ENCODE measurements at regions not wholly inside any gene's neighbourhood (a gene's known extent, or its start where the extent isn't known, plus 50 kb on each side); places are given as distances from the start of the nearest gene placed in this dataset.

GRCh38 chr17:74031316-74032090, 172.0 kb upstream of the RPL38 start:
- TF ChIP-seq CTCF (IDR thresholded peaks at IDR 0.05) = no peak
- TF ChIP-seq POLR2AphosphoS5 (IDR thresholded peaks at IDR 0.05) = no peak
- TF ChIP-seq EP300 (IDR thresholded peaks at IDR 0.05) = no peak
